GM21526 (cell line): ENCODE measurements at regions not wholly inside any gene's neighbourhood (a gene's known extent, or its start where the extent isn't known, plus 50 kb on each side); places are given as distances from the start of the nearest gene placed in this dataset.
A peak's percentile ranks its signal among the peaks of the same experiment; 100 is the strongest.
"Not testable (repeated sequence)": the region's sequence is repeated elsewhere in the genome, so short reads cannot be mapped to it uniquely, and the experiment has no call there.

ENCODE experiments used
- ATAC-seq: cut with Tn5 transposase; IDR thresholded peaks from one replicate; pipeline ENCODE4 v1.9.1; 2021; ENCODE audit warnings: moderate library complexity; ENCODE audit not compliant: unreplicated experiment, low FRiP score

DNA sequence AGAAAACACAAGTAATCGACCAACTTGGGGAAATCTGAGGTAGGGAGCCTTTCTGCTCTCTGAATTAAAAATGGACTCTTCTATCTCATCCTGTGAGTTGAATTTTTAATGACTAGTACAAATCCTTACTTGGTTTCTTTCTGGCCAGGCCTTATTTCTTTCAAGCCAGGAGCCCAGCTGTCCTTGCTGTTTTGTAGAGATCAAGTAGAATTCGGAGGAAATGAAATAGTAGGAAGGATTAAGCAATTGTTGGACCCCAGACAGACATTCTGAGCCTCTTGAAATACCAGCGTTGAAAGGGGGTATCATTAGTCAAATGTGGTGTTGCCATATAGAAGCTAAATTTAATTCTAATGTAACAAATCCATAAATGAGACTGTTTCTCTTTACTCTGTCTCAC, 53.7 kb upstream of the SMIM15 start:
- ATAC-seq = no peak

DNA sequence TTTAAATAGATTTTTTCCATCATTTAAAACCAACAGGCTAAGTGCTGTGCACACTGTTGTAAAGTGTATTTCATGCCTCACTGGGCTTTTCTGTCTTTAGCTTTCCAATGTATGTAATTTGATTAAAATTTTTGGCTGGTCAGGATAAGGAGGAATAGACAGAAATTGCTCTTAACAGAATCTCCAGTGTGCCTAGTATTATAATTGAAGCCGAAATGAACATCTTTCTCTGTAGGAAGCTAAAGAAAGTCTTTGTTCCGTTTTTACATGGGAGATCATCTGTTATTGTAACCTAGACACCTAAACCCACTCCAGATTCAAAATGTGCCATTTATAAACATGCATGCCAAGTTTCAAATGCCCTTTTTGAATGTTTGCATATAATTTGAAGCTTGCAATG, 54.5 kb upstream of the SMIM15 start:
- no peak for ATAC-seq

DNA sequence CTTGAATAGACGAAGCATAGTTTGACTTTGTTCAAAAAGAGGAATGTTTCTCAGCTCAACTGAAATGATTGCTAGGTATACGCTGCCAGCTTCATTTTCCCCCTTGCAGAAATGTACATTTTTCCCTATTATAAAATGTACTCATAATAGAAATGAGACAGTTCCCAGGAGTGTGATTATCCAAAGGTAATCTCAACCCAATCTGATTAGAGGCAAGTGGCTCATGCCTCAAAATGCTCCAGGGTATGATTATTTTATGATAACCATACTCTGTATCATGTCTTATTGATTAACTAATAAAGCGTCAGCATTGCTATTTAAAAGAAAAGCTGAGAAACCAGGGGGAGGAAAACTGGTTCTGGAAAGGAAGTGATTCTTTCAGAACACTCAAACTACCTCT, 54.9 kb upstream of the SMIM15 start:
- no peak for ATAC-seq

DNA sequence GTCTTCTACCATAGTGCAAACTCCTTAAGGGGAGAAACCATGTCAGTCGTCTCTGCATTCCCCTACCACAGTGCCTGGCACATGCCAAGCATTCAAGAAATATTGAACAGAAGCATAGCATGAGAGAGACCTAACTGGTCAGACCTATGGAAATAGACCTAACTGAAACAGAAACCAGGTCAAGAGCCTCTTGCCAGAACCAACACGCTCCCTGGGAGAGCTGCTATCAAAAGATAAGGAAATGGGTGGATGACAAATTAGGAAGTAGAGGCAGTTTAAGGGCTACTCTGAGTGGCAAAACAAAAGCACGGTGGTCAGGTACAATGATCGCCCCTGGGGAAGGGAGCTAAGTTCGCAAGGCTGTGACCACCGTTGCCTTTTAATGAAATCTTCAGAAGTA, 66.0 kb upstream of the SMIM15 start:
- no peak for ATAC-seq

DNA sequence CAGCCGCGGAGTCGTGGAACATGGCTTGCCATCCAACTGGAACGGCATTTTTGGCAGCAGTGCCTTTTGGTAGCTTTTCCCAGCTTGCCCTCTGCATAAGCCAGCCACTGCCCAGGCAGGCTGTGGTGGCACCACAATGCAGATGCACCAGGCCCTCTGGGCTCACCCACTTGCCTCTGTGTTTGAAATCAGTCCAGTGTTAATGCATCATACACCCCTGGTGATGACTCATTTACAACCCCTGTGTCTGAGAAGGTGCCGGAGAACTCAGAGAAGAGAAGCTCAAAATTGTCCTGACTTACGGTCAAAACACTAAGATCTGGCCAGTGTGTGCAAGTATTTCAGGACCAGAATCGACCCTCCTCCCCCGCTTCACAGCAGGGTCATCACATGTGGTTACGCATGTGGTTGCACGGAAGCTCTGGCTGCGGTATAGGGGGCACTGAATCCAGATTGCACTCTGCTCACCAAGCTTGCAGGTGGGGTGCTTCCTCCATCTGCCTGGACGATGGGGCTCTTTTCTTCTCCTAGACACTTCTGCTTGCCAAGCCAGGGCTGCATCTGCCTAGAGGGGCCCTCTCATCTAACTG, 66.5 kb upstream of the SMIM15 start:
- peak; percentile 70 for ATAC-seq

DNA sequence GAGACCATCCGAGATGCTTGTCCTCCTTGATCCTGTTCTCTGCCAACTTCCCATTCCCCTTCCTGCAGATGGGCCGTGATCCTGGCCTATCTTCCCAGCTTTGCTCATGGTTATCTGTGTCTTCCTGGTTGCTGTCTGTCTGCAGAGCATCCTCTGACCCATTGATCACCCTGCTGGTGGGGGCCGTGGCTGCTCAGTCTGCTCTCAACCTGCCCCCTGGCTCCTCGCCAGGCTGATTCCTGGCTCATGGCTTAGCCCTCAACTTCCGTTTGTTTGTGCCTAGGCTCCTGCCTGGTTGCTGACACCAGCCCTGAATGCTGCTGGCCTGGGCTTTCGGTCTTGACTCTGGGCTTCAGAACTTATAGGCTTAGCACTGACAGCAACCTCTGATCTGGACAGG, 67.1 kb upstream of the SMIM15 start:
- ATAC-seq = no peak

DNA sequence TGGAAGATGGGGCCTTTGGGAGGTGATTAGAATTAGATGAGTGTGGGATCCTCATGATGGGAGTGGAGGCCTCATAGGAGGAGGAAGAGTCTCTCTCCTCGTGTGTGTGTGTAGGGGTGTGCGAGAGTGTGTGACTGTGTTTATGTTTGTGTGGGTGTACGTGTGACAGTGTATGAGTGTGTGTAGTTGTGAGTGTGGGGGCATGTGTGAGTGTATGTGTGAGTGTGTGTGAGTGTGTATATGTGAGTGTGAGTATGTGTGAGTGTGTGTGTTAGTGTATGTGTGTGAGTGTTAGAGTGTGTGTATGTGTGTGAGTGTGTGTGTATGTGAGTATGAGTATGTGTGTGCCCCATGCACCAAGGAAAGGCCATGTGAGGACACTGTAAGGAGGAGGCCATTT, 68.2 kb upstream of the SMIM15 start:
- no peak for ATAC-seq

DNA sequence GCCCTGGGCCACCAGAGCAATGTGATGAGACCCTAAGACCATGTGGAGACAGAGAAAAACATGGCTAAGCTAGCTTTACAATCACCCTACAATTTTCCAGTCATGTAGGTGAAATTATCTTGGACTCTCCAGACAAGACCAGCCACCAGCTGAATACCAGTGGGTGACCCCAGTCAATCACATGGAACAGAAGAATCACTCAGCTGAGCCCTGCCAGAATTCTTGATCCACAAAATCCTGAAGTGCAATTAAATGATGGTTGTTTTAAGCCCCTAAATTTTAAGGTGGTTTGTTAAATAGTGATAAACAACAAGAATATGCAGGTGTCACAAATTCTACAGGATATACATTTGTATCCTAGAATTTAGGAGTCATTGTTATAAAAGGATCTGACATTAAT, 69.5 kb upstream of the SMIM15 start:
- ATAC-seq = no peak

DNA sequence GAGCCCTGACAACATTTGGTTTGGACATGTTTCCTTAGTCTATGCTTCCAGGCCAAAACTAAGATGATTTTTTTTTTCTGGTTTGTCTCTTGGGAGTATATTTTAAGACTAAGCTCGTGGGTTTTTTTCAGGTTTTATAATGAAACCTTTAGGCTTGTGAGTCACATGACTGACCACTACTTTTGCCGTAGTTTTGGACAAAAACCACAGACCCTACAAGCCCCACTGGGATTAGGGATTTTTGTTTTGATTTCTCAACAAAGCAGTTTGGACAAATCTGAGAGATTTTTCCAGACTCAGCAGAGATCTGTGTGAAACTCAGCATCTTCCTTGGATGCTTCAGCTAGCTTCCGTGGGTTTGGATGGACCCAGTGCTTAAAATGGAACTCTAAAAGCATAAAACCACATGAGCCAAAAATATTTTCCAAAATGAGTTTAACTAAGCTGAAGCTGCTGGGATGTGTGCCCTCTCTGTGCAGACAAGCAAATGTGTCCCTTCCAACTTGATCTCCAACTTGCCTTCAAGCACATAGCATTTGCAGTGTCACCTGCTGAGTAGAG, 70.3 kb upstream of the SMIM15 start:
- ATAC-seq = no peak

DNA sequence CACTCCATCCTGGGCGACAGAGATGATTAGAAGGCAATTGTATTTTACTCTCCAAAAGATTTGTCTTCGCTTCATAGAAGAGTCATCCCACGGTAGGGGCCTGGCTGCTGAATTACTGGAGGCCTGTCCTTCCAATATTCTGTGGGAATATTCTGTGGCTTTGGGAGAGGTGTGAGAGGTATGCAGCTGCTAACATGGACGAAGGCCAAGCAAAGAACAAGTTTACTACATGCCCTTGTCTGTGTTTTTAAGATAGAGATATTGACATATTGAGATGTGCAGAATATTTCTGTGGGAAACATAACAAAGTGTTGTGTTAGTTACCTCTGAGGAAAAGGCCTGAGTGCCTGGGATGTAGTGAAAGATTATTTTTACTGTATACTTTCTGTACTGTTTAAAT, 71.8 kb upstream of the SMIM15 start:
- no peak for ATAC-seq

DNA sequence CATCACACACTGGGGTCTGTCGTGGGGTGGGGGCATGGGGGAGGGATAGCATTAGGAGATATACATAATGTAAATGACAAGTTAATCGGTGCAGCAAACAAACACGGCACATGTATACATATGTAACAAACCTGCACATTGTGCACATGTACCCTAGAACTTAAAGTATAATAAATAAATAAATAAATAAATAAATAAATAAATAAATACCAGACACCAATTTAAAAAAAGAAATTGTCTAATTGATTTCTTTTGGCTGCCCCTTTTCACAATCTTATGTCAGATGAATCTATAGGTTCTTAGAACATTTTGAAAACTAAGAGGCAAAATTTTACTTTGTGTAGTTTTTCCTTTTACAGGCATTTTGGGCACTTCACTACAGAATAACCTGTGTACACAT, 74.4 kb upstream of the SMIM15 start:
- ATAC-seq = not testable (repeated sequence)

DNA sequence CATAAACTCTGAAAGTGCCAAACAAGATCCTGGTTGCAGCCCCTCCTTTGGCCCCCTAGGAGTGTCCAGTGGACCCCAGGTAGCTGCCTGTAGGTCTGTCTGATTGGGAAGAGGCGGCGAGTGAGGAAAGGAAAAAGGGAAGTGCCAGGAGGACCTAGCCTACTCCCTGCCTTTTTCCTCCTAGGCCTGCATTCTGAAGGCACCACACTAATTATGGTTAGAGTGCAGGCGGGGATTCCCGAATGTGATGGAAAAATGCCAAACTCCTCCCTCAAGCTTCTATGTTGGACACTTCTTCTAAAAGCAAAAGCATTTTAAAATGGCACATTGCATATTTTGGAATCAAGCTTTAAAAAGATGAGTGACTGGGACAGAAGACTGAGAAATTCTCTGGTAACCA, 83.2 kb upstream of the SMIM15 start:
- no peak for ATAC-seq

DNA sequence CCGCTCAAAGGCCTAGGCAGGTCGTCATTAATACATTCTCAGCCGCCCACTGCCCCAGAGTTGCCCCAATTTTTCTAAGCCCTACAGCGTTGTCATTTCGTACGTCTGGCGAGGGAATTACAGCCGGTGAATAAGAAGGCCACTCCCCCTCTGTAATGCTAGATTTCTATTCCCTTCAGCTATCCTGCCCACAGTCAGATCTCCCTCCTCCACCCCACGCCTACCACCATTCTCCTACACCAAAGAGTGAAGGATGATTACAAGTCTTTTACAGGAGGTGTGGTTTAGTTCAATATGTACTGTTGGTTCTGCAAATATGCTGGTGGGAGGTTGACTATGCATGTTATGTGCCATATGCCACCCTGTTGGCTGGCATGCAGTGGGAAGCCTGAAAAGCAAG, 83.7 kb upstream of the SMIM15 start:
- ATAC-seq = no peak

DNA sequence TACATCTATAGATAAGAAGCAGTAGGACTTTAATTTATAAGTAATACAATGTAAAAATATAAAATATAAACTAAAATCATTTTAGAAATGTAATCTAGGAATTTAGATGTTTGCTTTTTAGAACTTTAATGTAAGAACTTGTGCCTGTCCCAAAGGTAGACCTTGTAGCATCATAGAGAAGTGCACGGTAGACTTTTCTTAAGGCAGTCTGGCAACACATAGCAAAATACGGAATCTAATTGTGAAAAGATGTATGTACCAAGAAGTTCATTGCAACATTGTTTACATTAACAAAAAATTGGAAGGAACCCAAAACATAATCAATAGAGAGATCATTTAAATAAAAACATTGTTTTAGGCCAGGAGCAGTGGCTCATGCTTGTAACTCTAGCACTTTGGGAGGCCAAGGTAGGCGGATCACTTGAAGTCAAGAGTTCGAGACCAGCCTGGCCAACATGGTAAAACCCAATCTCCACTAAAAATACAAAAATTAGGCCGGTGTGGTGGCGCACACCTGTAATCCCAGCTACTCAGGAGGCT, 84.6 kb upstream of the SMIM15 start:
- ATAC-seq = no peak

DNA sequence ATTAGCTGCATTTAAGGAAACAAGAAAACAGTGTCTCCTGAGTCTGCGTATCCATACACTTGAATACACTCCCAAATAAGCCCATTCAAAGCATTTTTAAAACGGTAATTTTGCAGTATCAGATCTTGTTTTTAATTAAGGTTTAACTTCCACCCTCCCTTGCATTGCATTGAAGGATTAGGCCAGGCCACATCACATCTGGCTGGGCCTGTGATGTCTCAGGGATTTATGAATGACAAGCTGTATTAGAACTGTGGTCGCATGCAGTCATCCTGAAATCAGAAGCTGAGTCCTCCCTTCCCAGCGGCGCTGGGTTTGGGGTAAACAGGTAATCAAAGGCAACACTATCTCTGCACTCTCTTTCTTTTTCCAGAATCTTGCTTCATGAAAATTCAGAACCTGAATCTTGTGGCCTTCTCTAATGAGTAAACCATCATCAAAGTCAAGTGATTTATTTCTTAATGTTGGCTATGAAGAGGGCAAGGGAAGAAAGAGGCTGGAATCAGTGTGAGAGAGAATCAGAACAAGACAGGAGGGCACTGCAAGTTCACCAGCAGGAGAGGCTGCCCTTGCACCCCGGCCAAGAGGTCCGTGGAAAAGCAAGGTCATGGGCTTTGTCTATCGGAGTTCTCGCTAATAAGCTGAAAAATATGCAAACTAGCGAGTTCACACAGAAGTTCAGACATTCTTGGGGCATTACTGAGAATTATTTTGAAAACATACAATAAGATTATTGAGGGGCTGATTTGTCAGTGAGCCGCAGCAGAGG, 80.0 kb upstream of the ZSWIM6 start:
- ATAC-seq = no peak

DNA sequence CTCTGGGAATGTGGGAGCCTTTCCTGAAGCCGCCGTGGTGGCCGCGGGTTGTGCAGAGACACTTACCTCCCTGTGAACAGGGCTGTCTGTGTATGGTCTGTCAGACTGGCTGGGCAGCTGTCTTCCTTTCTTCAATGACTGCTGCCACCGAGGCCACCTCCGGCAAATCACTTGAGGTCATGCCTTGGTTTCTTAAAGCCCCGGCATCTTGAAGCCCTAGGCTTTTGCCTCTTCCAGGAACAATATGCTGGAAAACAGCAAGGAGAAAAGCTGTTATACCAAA, 79.5 kb upstream of the ZSWIM6 start:
- no peak for ATAC-seq

DNA sequence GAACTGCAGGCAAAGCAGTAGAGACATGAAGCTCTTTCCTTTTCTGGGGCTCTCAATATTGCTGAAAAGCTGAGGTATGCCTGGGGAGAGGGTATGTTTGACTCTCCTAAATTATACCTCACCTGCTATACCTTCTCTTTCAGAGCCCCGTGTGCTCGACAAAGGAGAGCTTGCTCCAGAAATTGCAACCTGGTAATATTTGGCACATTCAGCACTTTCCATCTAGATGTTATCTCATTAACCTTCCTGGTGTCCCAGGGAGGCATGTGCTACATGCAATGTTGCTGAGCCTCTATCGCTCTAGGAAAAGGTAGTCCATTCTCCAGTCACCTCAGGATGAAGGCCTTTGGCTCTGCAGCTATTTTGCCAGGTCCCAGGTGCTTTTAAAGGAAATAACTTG, 78.5 kb upstream of the ZSWIM6 start:
- no peak for ATAC-seq

DNA sequence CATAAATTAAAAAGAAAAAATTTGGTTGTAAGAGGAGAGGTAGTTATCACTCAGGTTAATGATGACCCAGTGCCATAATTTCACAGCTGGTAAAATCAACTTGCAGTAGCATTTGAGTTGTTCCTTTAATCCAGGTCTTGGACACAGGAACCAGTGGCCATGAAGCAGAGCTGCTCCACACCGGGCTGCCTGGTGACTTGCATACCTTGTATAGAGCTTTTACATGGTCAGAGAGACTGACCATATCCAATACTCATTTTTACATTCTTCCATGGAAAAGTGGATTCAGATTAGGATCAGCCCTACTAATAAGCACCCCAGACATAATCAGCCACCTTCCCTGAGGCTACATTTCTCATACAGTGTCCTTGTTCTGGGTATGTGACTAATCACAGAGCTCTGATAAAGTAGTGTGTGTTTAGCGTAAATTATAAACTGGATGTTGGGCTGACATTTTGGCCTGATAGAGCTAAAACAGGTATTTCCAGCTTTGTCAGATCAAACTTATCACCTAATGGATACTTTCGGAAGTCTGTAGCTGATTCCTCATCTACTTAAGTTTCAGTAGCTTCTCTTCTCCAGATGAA, 77.0 kb upstream of the ZSWIM6 start:
- ATAC-seq = no peak

DNA sequence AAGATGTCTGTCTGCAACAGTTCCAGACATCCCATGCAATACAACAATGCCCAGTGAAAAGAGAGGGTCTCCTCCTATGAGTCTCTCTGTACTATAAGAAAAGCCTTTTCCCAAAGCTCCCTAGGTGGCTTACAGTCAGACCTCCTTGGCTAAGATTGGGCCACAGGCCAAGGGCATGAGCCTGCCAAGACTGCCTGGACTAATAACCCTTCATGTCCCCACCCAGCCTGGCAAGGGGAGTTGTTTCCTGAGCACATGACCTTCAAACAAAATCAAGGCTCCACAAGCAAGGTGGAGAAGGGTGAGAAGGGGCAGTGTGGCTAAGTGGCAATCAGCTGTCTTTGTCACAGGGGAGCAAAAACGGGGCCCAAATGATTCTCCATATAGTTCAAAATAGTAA, 75.6 kb upstream of the ZSWIM6 start:
- no peak for ATAC-seq

DNA sequence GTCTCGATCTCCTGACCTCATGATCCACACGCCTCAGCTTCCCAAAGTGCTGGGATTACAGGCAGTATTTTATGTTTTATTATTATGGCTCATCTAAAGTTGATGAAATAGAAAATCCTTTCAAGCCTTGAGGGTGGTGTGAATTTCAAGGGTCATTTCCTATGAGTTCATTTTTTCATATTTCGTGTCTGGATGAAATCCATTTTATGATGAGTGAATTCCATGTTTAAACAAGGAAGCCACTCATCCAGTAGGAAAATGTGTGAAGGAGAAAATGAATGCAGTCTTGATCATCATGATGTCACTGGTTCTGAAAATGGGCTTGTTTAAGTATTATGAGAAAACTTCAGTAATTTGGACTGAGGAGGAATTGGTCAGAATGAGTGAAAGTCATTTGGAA, 74.6 kb upstream of the ZSWIM6 start:
- ATAC-seq = no peak

DNA sequence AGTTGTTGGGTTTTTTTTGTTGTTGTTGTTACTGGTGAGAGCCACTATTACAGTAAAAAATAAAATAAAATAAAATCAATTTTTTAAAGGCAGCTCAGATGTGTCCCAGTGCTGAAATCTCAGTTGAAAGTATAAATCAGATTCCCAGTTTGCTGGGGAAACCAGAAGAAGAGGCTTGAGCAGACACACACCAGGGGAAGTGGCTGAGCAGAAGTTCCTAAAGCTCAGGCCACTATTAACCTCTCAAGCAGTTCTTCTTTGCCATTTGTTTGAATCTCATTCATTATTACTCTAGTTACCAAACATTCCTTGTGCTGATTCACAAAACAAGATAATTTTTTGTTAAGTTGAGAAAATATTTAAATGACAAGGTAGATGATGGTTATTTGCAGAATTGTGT, 70.9 kb upstream of the ZSWIM6 start:
- no peak for ATAC-seq

DNA sequence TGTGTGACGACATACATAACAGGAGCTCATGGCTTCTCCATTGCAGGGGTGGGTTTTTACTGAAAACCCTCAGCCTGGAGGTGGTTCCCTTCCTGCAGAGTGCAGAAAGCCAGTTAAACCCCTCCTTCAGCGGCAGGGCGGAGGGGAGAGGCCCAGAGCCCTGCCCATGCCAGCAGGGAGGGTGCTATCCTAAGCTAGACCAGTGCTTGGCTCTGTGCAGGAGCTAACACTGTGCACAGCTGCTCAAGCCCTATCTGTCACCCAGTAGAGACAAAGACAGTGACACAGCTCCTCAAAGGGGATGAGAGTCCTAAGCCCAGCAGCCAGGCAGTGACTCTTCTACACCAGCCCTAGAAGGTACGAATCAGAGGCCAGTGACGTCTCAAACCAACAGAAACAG, 70.0 kb upstream of the ZSWIM6 start:
- ATAC-seq = no peak
